K562 (cell line): ENCODE measurements at regions not wholly inside any gene's neighbourhood (a gene's known extent, or its start where the extent isn't known, plus 50 kb on each side); places are given as distances from the start of the nearest gene placed in this dataset.

Experiments
- GABPA ChIP-seq: fragments of 200-800 bp; sonication (Bioruptor generic); conservative IDR thresholded peaks from 2 replicates; pipeline ENCODE4 v1.6.1; 2016; ENCODE audit warnings: low read depth, missing genetic modification characterization, missing compliant biosample characterization
- MECOM ChIP-seq: fragments of 250-450 bp; sonication (Bioruptor Pico); IDR thresholded peaks from 2 replicates; pipeline ENCODE4 v1.8.0; 2022; ENCODE audit warnings: inconsistent platforms
- TF ChIP-seq, protein P1 (sequence below), 3 experiments: IDR thresholded peaks in 2 of 3; conservative IDR thresholded peaks in 1 of 3; 2 replicates each; pipeline ENCODE4 v1.5.1; 2011 to 2012; ENCODE audit warnings: low read length in 3 of 3, mild to moderate bottlenecking in 3 of 3, control low read depth in 2 of 3, improper control_type of control experiment in 1 of 3, inconsistent platforms in 1 of 3, low read depth in 1 of 3, mixed read lengths in 1 of 3, moderate library complexity in 1 of 3; ENCODE audit not compliant: insufficient read depth in 2 of 3

DNA sequence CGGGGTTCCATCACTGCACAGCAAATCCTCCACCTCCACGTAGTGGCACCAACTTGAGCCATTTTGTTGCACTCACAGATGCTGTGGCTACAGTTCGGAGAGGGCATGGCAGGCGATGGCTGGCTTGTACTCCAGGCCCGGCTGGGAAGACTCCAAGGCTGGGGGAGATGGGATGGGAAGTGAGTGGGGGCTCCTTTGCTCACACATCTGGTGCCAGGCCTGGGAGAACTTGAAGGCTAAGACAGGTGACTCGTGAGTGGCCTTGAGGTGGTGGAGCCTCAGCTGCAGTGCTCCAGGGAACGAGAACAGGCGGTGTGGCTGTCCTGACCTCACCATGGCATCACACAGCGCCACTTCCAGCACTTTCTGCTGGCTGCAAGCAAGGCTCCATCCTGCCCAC, 87.9 kb downstream of the PLXNA1 start:
- TF ChIP-seq, protein P1, sequence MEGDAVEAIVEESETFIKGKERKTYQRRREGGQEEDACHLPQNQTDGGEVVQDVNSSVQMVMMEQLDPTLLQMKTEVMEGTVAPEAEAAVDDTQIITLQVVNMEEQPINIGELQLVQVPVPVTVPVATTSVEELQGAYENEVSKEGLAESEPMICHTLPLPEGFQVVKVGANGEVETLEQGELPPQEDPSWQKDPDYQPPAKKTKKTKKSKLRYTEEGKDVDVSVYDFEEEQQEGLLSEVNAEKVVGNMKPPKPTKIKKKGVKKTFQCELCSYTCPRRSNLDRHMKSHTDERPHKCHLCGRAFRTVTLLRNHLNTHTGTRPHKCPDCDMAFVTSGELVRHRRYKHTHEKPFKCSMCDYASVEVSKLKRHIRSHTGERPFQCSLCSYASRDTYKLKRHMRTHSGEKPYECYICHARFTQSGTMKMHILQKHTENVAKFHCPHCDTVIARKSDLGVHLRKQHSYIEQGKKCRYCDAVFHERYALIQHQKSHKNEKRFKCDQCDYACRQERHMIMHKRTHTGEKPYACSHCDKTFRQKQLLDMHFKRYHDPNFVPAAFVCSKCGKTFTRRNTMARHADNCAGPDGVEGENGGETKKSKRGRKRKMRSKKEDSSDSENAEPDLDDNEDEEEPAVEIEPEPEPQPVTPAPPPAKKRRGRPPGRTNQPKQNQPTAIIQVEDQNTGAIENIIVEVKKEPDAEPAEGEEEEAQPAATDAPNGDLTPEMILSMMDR (IDR thresholded peaks at IDR 0.05 in 2 of 3, conservative IDR thresholded peaks at IDR 0.05 in 1 of 3; ENCODE audit: insufficient read depth in 2 of 3, low read depth in 1 of 3, low read length in 3 of 3): no peak
- no peak for TF ChIP-seq GABPA (tag)
- no peak for TF ChIP-seq MECOM (CRISPR knock-in tag)
